GM18511 (cell line): ENCODE measurements at regions not wholly inside any gene's neighbourhood (a gene's known extent, or its start where the extent isn't known, plus 50 kb on each side); places are given as distances from the start of the nearest gene placed in this dataset.

Experiments used
- ATAC-seq: cut with Tn5 transposase; IDR thresholded peaks from one replicate; pipeline ENCODE4 v1.9.1; 2021; ENCODE audit warnings: mild to moderate bottlenecking, moderate library complexity; ENCODE audit not compliant: unreplicated experiment

DNA sequence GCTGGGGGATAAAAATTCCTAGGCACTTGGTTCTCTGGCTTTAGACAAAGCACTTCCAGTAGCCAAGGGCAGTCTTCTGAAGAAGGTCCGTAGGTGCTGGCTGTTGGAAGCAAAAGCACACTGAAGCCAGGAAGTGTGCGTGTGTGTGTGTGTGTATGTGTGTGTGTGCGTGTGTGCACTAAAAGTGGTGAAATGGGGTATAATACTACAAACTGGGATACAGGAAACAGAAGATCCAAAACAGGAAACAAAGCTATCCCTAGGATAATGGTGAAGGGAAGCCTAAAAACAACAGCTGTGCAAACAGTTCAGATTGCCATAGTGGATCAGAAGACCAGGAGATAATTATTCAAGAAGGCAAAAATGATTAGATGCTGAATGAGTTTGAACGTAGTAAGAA lies 103.4 kb downstream of the IL20RB start:
- ATAC-seq, result no peak

DNA sequence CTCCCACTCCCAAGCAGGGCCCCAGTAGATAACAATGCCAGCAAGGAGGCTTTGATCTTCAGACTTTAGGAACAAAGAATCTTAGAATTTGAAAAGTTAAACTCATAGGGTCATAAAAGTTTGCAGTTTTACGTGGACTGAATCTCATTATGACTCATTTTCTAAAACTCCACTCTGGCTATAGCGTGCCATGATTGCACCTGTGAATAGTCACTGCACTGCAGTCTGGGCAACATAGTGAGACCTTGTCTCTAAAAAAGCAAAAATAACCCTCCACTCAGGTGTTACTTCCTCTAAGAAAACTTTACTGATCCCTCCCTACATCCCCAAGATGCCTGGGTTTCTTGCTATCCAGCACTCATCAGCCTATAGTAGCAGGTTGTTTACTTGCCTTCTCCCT lies 104.5 kb downstream of the IL20RB start:
- ATAC-seq, result peak; percentile 82

DNA sequence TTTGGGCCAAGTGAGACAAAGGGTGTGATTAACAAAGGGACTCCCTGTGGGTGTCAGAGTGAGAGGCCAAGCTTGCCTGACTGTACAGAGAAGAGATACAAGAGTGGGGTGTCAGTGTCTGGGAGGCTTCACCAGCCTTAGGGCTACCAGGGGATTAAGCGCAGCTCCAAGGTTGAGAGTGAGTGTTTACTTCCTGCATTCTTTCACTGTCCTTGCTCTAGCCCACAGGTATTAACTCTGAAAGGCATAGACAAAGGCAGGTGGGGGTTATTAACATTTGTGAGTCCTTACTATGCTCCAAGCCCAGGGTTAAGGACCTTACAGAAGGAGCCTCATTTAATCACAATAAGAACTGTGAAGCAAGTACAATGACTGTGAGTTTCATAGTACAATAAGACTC lies 107.6 kb downstream of the IL20RB start:
- no peak for ATAC-seq

DNA sequence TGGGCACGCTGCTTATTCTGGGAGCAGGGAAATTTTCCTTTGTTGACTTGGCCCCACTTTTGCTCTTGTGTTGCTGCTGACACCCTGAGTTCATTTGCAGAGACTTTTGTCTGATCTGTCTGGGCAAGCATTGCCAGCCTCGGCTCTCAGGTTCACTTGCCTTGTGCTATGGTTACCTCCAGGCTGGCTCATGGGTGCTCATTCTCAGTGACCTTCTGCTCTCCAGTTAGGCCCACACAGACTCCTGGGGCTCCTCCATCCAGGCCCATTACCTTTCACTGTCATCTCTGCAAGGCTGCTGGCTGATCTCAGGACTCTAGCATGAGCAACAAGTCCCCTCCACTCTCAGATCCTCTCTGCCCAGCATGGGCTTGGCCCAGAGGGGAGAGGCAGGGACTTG lies 108.3 kb downstream of the IL20RB start:
- ATAC-seq, result no peak

DNA sequence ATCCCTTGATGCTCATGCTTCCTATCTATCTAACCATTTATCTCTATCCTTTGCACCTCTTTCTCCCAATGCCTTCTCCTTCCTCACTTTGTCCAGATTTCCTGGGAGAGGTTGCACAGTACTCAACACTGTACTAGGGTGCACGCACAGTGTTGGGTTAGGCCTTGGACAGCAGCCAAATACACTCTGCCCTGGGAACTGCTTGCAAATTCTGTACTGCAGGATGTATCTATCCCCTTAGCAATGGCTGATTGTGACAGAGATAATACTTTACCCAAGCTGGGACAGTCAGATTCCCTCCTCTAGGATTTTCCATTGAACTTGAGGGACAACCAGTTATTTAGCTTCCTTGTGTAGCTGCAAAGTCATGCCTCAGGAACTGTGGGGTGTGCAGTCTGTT lies 113.3 kb downstream of the IL20RB start:
- no peak for ATAC-seq

DNA sequence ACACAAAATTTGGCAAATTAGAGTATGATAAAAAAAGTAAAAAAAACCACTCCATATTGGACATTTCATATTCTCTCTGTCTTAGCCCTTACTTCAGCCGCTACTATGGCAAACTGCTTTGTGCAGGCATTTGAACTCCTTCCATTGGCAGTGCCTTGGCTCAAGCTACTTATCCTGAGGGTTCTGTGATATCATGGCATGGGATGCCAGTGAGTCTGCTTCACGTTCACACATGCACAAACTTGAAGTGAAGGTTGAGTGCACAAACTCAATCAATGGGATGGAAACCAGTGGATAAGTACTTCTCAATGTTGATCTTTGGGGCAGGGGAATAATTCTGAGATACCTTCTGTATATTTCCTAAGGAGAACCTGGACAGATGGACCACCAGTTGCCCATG lies 117.2 kb downstream of the IL20RB start:
- ATAC-seq, result no peak

DNA sequence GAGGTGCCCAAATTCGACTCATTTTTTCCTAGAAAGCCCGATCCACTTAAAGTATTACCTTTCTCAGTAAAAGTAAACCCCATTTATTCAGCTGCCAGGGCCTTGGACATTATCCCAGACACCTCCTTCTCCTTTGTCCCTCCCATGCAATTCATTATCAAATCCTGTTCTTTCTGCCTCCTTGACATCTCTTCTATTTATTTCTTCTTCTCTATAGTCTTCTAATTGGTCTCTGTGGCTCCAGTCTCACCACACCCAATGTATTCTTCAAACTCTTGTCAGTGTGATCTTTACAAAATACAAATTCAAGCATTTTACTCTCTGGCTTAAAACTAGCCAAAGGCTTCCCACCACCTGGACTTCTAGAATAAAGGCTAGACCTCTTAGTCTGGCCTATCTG lies 120.3 kb downstream of the IL20RB start:
- no peak for ATAC-seq

DNA sequence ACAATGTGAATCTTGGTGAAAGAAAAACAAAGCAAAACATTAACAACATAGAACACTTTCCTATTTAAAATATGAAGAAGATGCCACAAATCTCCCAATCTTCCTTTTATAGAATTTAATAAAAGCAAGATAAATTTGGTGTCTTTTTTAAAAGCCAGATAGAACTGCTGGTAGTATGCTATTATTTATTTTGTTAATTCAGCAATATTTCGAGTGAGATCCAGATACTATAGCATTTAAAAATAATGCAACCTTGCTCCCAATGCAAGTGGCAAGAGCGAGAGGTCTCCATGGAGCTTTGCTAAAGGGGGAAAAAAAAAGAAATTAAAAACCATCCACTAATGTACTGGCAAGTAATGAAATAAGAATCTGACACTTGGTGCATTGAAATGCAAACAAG lies 121.8 kb downstream of the IL20RB start:
- ATAC-seq, result no peak

DNA sequence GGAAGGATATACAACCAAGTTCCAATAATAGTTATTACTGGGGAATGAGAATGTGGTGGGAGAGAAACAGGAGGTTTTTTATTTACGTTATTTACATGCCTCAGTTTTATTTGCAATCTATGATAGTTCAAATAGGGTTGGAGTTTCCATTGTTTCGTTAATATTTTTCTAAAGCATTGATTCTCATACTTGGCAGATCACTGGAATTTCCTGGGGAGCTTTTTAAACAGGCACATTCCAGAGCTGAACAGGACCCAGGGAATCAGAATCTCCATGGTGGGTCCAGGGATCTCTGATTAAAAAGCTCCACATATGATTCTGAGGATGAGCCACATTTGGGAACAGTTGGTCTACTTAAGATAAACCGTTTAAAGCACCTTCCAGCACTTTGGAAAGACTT lies 123.9 kb downstream of the IL20RB start:
- ATAC-seq, result no peak

DNA sequence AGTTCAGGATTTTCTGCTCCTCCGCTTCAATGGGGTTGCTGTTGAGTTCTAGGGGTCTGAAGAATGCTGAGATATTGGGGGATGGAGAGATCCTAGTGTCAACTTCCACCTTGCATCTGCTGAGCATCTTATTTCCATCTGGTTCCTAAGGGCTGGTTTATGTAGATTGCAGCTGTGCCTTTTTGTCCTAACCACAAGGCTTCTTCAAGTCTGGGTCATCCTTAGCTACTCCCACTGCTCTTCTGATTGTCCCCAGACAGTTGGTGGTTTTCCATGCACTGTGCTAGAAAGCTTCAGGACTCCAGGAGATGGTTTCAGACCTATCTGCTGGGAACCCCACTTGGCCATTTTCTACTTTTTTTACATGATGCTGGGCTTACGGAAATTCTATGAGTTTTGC lies 125.0 kb downstream of the IL20RB start:
- ATAC-seq, result no peak

DNA sequence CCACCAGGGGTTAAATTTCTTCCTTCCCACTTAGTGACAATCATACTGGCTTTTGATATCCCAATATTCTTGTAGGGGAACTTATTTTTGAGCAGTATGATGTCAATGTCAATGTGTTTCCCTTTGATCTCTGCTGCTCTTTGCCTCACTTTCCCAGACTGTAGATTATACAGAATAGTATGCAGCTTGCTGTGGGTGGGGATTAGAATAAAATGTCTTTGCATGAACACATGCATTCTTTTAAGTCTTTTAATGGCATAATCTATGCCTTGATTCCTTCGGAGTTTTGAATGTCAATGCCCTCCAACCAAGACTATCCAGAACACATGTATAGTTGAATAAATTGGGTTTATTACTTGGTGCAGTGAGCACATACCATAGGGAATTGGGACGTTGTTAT lies 125.5 kb downstream of the IL20RB start:
- no peak for ATAC-seq

DNA sequence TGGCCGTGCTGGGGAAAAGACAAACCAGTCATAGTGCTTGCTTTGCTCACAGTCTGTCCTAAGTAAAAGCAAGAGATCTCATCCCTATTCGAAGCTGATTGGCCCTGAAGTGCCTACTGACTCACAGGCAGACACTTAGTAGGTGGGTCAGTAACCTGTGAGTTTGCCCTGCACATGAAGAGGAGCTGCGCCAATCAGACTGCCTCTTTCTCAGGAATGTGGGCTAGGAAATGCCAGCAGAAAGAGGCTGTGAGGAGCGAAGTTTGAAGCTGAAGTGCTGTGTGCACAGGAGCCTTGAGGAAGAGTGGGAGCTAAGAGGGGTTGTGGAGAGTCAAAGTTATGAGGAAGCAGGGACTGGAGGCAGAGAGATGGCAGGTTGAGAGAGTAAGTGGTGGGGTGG lies 126.8 kb downstream of the IL20RB start:
- ATAC-seq, result no peak

DNA sequence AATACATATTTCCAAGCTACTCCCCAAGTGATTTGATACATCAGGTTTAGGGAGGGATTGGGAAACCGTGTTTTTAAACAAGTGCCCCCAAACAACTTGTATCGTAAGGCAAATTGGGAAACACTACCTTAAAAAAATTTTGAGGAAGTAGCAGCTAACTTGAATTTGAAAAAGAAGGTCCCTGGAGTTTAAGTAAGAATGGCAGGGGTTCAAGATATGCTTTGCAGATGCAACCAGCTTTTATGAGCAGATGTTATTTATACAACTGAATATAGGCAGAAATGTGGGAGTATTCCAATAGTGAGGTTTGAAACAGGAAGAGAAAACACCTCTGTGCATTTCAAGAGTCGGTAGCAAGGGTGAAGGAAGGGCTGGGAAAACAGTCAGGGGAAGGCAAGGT lies 139.6 kb downstream of the IL20RB start:
- no peak for ATAC-seq

DNA sequence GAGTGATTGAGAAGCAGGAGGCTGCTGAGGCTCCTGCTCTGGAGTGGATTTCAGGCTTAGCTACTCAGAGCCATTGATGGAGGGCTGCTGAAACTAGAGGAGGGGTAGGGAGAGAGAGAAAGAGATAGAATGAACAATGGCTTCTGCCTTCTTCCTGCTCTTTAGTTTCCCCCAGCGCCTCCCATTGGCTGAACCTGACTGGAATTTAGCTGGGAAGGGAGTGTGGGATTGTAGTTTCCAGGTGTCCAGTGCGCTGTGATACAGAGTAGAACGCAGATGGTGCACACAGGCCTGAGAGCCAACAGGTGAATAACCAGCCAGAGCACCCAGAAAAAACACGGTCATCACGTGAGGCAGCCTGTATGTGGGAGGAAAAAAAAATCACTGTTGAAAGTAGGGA lies 140.1 kb downstream of the IL20RB start:
- ATAC-seq, result no peak

DNA sequence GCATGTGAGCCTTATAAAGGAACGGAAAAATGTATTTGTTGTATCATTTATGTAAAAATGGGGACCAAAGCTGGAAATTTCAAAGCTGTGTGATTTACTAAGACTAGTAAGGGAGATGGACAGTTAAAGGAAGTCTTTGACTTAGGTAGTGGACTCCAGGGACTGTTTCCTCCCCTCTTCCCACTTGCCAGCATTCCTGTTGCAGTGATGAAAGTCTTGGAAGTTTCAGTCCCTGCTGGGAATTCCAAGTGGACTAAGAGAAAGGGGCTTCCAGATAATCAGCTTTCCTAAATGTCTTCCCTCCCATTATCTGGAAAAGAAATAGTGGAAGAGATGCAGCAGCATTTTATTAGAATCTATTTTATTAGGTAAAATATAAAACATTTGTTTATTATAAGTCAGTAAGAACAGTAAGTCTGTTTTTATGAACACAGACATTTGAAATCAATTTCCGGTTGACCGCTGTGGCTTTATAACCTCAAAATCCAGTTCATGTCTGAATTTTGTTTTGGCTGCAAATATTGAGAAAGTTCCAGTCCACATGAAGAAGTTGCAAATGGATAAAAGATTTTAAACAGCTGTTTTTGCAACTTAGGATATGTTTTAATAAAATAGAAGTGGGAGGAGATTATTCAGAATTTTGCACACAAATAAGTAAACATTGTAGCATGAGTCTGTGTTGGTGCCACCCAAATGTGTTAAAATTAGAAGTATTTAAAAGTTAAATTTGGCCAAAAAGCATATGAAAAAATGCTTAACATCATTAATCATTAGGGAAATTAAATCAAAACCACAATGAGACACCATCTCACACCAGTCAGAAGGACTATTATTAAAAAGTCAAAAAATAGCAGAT lies 141.8 kb downstream of the IL20RB start:
- ATAC-seq, result no peak

DNA sequence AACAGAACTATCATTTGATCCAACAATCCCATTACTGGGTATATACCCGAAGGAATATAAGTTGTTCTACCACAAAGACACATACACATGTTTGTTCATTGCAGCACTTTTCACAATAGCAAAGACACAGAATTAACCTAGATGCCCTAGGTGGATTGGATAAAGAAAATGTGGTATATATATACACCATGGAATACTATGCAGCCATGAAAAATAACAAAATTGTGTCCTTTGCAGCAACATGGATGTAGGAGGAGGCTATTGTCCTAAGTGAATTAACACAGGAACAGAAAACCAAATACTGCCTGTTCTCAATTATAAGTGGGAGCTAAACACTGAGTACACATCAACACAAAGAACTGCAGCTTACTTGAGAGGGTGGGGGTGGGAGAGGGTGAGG lies 142.5 kb downstream of the IL20RB start:
- no peak for ATAC-seq

DNA sequence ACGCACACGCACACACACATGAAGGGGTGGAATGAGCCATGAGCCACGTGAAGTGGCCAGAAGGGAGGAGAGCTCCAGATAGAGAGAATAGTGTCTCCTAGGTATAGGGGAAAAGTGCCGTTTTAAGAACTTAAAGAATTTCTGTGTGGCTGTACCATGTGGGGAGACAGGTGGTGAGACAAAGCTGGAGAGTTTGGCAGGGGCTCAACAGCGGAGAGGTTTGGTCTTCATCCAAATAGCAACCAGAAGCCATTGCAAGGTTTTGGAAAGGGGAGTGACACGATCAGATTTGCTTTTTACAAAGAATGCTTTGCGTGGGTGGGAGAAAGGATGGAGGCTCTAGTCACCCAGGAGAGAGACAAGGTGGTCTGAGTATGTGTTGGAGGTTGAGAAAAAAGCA lies 146.0 kb downstream of the IL20RB start:
- no peak for ATAC-seq

DNA sequence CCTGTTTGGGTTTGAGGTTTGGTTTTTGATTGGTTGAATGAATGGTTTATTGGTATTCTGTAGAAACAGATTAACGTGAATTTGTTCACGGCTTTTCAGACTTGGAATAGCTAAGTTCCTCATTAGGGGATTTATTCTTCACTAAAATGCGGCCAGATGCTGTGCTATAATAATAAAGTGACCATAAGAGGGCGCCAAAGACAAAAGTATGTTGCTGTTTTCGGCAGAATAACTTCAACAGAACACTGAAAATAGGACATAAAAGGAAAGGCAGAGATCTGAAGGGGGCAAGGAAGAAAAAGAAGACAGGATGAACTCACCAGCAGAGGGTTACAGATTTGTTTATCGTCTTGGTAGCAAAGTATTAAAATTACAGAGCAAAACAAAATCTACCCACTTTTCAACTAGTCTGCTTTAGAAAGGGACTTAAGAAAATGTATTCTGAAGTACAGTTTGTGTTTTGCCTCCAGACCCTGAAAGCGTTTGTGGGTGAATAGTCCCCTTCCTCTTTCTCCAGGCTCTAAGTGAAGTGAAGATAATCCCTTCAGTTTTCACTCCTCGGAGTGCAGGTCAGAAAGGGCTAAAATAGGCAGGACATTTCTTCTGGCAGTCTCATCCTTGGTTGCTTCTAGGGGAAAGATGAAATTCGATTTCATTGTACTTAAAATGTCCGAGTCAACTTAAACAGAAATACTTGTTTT lies 147.6 kb downstream of the IL20RB start:
- ATAC-seq, result peak; percentile 71

DNA sequence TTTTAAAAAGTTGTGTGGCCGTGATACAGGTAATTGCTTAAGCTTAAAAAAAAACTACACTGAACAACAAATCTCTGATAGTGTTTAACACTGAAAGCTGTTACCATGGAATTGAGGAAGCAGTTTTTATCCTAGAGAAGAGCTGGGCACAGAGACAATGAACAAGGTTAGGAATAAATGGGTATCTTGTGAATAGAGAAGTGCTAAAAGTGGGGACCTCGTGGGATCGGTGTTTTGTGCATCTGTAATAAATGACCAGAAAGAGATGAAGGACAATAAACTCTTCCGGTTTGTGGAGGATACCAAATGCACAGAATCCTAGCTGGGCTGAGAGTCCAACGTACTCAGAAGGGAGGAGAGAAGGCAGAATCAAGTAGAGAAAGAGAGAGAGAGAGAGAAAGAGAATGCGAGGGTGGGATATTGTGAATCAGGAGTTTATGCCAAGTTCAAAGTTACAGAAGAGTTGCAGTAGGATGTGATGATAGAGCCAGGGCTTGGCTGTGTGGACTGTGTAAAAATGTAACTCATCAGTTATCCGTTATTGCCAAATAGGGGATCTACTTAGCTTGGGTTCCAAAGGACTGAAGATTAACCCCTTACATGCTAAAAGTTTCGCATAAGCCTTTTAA lies 148.9 kb downstream of the IL20RB start:
- ATAC-seq, result no peak

DNA sequence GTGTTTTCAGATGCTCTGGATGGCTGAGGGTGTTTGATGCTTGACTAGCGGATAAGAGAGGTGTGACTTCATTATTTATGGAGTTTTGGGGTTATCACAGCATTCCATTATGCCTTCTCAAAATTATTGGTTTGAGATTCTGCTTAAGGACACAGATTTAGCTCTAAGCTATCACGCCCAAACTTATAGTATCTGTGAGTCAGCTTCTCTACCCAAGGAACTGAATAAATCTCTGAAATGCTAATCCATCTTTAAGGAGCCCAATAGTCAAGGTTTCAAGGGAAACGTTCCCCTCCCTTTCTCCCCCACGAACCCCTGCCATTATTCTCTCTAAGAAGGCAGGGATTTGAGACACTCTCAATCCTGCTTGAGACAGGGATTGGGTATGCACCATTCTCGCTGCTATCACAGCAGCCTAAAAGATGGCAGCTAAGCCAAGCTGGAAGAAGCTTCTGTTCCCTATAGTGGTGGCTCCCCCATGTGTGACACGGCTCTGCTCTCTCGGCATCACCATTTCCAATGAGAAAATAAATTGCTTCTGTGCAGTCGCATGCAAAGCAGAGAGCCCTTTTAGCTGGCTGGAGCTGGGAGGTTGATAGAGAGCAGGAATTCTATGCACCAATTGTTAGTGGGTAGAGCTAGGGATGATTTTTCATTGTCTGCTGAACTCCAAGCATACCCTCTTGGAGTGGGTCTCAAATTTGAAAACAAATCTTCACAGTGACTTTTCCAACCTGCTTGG lies 151.1 kb downstream of the IL20RB start:
- no peak for ATAC-seq

DNA sequence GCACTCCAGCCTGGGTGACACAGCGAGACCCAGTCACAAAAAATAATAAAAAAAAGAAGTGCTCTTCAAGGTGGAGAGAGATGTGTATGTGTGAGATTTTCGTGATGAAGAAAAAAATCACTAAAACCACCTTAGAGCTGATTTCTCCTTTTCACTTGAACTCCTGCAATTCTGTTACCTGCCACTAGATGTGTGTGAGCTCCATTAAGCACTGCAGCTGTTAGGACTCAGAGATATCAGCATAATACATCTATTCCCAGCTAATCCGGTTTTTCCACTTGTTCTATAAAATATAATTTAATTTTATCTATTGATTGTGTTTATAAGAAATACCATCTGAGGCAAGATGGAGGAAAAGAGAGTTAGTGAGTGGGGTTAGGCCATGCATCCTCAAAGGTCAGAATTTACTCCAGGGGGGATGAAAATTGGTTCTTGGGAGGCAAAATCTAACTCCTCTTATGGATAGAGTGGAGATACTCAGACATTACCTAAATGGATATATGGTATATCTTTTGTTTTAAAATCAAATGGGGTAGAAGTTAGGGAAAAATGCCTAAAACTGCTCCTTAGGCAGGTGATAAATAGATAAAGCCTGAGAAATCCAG lies 152.7 kb downstream of the IL20RB start:
- ATAC-seq, result no peak
